ENCODE measurements at regions not wholly inside any gene's neighbourhood (a gene's known extent, or its start where the extent isn't known, plus 50 kb on each side); places are given as distances from the start of the nearest gene placed in this dataset.

GRCh38 chr10:71059054-71059818, 153.1 kb upstream of the UNC5B start:
- TF ChIP-seq CTCF (IDR thresholded peaks at IDR 0.05): no peak
- TF ChIP-seq POLR2A (IDR thresholded peaks at IDR 0.05): no peak
